ENCODE measurements at regions not wholly inside any gene's neighbourhood (a gene's known extent, or its start where the extent isn't known, plus 50 kb on each side); places are given as distances from the start of the nearest gene placed in this dataset.
"Not testable (repeated sequence)": the region's sequence is repeated elsewhere in the genome, so short reads cannot be mapped to it uniquely, and the experiment has no call there.

DNA sequence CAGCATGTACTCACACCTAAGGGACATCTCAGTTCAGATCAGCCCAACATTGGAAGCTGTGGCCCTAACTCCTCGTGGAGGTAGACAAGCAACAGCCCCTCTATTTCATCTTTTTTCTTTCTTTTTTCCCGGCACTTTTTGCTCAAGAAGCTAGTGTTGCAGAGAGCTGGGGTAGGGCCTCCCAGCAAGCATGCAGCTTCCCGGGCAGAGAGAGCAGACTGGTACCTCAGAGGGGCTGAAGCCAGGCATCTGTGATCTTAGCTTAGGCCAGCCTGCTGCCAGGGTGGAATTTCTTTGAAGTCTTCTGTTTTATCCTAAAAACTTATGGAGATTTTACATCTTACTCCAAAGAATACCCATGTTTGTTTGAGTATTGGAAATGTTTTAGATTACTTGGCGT, 195.4 kb downstream of the C16orf95 start:
- no peak for DNase-seq (ENCODE audit: low spot score)
- Histone ChIP-seq H3K4me3 (no peak overlapping the region), H3K27ac (no peak overlapping the region)
- TF ChIP-seq, protein P1, sequence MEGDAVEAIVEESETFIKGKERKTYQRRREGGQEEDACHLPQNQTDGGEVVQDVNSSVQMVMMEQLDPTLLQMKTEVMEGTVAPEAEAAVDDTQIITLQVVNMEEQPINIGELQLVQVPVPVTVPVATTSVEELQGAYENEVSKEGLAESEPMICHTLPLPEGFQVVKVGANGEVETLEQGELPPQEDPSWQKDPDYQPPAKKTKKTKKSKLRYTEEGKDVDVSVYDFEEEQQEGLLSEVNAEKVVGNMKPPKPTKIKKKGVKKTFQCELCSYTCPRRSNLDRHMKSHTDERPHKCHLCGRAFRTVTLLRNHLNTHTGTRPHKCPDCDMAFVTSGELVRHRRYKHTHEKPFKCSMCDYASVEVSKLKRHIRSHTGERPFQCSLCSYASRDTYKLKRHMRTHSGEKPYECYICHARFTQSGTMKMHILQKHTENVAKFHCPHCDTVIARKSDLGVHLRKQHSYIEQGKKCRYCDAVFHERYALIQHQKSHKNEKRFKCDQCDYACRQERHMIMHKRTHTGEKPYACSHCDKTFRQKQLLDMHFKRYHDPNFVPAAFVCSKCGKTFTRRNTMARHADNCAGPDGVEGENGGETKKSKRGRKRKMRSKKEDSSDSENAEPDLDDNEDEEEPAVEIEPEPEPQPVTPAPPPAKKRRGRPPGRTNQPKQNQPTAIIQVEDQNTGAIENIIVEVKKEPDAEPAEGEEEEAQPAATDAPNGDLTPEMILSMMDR (IDR thresholded peaks at IDR 0.05) = no peak

DNA sequence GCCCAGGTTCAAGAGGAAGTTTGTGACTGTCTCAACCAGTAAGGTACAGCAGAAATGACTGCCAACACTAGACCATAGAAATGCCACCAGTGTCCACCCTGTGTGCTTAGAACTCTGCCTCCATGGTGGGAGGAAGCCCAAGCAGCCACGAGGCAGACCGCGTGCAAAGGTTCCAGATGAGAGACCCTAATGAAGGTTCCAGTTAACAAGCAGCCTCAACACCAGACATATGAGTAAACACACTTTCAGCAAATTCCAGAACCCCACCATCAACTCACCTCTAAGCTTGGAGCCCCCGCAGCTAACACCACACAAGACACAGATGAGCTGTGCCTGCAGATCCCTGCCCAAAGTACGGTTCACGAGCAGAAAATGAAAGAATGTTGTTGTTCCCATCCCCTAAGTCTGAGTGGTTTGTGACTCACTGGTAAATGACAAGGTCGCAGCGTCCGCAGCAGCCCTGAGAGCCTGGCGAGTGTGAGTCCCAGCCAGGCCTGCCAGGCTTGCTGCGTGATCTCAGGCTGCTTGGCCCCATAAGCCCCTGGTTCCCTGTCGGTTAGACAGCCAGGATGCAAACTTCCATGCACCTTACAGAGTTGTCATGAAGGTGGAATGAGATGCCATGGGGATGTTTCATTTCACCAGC, 193.7 kb downstream of the C16orf95 start:
- Histone ChIP-seq H3K27ac (no peak overlapping the region), H3K4me3 (no peak overlapping the region)
- no peak for DNase-seq (ENCODE audit: low spot score)
- TF ChIP-seq, protein P1 (IDR thresholded peaks at IDR 0.05) = no peak

DNA sequence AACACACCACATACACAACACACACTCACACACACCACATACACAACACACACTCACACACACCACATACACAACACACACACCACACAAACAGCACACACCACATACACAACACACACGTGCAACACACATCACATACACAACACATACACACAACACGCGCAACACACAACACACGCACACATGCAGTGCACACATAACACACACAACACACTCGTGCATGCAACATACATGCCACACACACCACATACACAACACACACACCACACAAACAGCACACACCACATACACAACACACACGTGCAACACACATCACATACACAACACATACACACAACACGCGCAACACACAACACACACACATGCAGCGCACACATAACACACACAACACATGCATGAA, 192.8 kb downstream of the C16orf95 start:
- not testable (repeated sequence) for H3K27ac ChIP-seq; H3K4me3 ChIP-seq; DNase-seq (ENCODE audit: low spot score)

DNA sequence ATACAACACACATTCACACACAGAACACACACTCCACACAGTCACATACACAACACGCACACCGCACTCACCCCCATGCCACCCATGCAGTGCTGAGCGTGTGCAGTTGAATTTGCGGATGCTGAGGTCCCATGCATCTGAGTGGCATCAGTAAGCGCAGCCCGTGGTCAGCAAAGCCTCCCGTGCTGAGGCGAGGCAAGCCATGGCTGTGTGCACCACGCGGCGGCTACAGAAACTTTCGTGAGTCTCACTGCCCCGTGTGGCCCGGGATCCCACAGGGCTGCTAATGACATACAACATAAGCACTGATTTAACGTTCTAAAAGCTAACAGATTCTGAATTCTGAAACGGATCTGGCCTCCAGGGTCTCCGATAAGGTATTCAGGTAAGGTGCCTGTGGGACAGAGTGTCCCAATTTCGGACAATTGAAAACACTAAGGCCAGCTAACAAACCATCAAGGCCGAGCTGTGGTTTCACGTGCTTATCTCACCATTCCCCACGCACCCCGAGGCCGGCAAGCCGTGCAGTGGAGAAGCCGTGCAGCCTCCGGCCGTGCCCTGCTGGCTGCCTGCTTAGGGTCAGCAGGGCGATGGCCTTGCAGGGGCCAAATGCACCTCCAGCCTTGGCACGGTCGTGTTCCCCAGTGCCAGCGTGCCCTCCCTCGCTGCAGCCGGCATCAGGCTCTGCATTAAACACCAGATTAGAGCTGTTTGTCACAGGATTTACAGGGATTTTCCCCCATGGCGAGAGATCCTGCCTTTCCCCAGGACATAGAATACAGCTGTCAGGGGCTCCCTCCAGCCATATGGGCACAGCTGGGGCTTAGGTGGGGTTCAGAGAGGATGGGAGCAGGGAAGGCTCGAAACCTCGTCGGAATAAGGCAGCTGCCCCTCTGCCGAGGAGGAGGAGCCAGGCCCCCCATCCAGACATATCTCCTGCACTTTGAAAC, 191.7 kb downstream of the C16orf95 start:
- TF ChIP-seq, protein P1 (IDR thresholded peaks at IDR 0.05) = no peak
- Histone ChIP-seq H3K27ac (peak overlapping the region in 1 of 2 donors; percentile 89), H3K4me3 (no peak overlapping the region)
- DNase-seq (ENCODE audit: low spot score) = no peak

DNA sequence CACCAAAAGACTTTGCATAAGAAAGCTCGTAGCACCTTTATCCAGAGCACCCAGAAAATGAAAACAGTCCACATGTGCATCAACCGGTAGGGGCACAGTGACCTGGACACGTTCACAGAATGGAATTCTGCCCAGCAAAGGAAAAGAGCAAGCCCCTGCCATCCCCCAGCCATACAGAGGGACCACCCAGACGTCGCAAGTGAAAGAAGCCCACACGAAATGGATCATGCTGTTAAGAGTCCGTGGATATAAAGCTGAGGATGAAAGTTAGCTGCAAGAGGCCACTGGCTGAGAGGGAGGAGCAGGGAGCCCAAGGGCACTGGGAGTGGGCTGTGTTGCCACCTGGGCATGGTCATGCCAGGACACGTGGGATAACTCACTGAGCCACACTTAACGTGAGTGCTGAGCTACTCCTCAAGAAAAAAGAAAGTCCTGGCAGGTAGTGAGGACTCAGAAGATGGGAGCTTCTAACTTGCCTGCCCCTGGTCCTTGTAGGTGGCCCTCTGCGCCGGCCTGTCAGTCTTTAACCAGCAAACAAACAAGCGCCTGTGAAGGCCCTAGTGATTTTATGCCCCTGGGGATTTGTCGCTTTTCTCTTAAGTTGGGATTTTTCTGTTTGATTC, 190.7 kb downstream of the C16orf95 start:
- peak overlapping the region; percentile 78 to 89 for H3K27ac ChIP-seq
- H3K4me3 ChIP-seq = no peak overlapping the region
- TF ChIP-seq, protein P1 (IDR thresholded peaks at IDR 0.05) = no peak
- DNase-seq (ENCODE audit: low spot score) = no peak

DNA sequence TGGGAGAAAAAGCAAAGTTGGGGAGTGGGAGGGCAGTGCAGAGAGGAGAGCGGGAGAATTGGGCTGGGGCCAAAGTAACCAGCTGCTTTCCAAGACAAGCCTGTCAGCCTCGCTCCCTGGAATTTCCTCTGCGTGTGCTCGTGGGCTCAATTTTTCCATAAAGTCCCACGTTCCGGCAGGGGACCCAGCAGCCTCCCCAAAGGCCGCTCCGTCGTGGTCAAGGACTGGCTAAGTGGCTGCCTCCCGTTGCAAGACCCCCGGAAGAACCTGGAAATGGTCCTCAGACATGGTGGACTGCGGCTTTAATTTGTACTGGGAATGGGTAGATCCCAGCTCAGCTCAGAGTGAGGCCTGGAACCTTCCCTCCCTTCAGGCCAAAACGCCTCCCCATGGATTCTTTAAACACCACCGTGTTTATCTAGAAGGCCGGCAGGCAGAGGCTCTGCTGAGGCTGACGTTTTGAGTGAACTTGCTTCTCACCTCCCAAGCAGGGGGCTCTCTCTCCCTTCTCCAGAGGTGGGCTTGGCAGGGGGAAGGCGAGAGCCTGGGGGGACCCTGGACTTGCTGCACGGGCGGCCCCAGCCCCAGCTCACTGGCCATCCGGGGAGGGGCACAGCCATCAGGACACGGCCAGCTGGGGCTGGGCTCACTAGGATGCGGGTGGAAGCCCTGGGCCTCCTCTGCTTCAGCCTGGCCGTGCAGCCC, 190.0 kb downstream of the C16orf95 start:
- Histone ChIP-seq H3K4me3 (peak overlapping the region; percentile 55), H3K27ac (peak overlapping the region; percentile 78 to 89)
- TF ChIP-seq, protein P1 (IDR thresholded peaks at IDR 0.05) = no peak
- no peak for DNase-seq (ENCODE audit: low spot score)

DNA sequence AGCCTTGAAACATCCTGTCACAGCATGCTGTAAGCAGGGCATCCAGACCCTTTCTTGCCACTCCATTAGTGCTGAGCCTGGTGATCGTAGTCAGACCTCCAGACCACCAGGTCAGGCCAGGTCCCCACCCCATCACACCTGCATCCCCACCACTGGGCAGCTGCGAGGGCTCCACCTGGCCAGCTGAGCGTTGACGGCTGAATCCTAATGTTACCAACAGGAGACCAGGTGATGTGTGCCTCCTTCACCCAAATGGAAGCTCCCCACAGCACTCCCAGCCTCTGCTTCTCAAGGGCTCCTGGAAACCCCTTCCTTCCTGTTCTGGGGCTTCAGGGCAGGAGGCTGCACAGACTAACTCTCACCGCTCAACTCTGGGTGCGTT, 189.4 kb downstream of the C16orf95 start:
- H3K4me3 ChIP-seq = peak overlapping the region; percentile 55
- no peak for DNase-seq (ENCODE audit: low spot score)
- TF ChIP-seq, protein P1 (IDR thresholded peaks at IDR 0.05) = no peak
- peak overlapping the region; percentile 78 to 89 for H3K27ac ChIP-seq

Measured in coronary artery (tissue), 2 donors.